PC-3 (cell line): ENCODE measurements at regions not wholly inside any gene's neighbourhood (a gene's known extent, or its start where the extent isn't known, plus 50 kb on each side); places are given as distances from the start of the nearest gene placed in this dataset.

Experiments
- CTCF ChIP-seq: fragments of 300-600 bp; sonication (generic); conservative IDR thresholded peaks from 2 replicates; pipeline ENCODE4 v1.5.1; 2017; ENCODE audit warnings: antibody characterized with exemption, low read depth, mild to moderate bottlenecking, low read length
- EZH2 ChIP-seq: fragments of 300-600 bp; sonication (generic); IDR thresholded peaks from one replicate; pipeline ENCODE4 v1.6.1; 2017; ENCODE audit warnings: antibody characterized with exemption, mild to moderate bottlenecking, low read length; ENCODE audit not compliant: unreplicated experiment
- EZH2phosphoT487 ChIP-seq: fragments of 300-600 bp; sonication (generic); IDR thresholded peaks from 2 replicates; pipeline ENCODE4 v1.6.1; 2018; ENCODE audit warnings: mild to moderate bottlenecking, antibody characterized with exemption, low read length, borderline replicate concordance

DNA sequence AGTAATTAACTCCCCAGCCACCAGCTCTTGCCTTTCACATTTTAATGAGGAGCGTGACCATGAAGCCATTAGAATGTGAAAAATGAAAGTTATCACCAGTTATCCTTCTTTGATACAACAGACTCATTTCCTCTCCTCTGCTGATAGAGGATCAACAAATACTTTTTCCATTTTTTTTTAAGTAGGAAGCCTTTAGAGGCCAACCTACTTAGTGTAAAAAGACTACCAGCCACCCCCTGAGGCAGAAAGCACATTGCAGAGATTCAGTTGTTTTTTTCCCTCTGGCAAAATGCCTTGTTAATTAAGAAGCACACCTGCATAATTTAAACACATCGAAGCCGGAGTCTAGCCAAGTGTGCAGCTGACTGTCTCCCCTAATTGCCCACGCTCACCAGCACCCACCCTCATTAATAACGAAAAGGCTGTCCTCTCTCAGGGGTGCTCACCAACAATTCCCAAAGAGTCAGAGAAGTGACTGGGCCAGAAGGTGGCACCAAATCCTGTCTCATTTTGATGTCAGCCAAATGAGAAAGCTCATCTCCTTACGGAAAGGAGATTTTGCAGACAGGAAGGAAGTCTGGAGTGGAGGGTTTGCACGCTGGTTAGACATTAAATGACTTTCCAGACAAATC, 60.9 kb upstream of the MC3R start:
- TF ChIP-seq CTCF = peak; percentile 67
- no peak for TF ChIP-seq EZH2
- TF ChIP-seq EZH2phosphoT487 = no peak
